ENCODE measurements at regions not wholly inside any gene's neighbourhood (a gene's known extent, or its start where the extent isn't known, plus 50 kb on each side); places are given as distances from the start of the nearest gene placed in this dataset.

DNA sequence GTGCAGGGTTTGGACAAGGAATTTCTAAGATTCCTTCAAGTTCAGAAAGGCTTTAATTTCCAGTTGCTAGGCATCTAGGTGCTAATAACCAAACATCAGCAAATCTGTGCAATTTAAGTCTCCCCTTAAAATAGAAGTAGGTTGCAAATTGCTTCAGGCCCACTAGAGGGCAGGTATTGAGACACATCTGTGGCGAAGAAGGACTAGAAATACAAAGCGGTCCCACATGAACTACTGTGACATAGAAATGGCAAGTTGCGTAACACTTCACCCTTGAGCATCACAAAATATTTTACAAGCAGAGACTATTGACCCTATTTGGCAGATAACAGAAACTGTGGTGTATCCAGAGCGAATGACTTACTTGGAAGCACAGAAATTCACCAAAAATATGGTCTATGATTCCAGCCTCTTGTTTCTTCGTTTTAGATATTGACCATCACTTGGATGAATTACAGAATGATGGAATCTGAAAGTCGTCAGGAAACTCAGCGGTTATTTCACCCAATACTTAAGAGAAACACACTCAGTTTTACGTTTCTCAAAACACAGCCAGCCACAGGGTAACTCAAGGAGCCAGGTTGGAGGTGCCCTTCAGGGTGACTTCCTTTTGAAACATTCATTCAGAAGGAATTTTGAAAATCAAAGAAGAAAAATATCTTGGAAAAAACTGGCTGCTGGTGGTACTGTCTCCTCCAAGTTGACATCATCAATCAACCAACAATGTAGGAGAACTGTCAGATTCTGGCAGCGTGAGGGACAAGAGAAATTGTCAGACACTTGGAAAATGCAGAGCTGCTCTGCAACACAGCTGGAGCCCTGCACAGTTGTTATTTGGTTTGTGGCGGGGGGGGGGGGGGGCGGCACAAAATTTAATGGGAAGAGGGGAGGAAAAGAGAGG, 256.3 kb upstream of the MINDY3 start:
- Histone ChIP-seq H4K20me1 (ENCODE audit: insufficient read depth, low read length) (no peaks in the 10 kb centered on the region), H3K4me3 (ENCODE audit: low read length) (no peak overlapping the region), H3K79me2 (ENCODE audit: low read length) (no peaks in the 10 kb centered on the region), H3K27ac (ENCODE audit: low read length) (no peak overlapping the region), H3K36me3 (replicated peaks; ENCODE audit: low read depth, low read length) (no peaks in the 10 kb centered on the region), H3K4me2 (ENCODE audit: low read length) (no peak overlapping the region), H3K9ac (ENCODE audit: low read length) (no peak overlapping the region), H3K4me1 (ENCODE audit: low read length) (no peaks in the 10 kb centered on the region), H3K27me3 (ENCODE audit: low read depth, low read length) (no peaks in the 10 kb centered on the region), H2AFZ (ENCODE audit: low read depth, low read length) (no peak overlapping the region), H3K9me3 (ENCODE audit: insufficient read depth, low read length) (no peaks in the 10 kb centered on the region)
- TF ChIP-seq, protein P1, sequence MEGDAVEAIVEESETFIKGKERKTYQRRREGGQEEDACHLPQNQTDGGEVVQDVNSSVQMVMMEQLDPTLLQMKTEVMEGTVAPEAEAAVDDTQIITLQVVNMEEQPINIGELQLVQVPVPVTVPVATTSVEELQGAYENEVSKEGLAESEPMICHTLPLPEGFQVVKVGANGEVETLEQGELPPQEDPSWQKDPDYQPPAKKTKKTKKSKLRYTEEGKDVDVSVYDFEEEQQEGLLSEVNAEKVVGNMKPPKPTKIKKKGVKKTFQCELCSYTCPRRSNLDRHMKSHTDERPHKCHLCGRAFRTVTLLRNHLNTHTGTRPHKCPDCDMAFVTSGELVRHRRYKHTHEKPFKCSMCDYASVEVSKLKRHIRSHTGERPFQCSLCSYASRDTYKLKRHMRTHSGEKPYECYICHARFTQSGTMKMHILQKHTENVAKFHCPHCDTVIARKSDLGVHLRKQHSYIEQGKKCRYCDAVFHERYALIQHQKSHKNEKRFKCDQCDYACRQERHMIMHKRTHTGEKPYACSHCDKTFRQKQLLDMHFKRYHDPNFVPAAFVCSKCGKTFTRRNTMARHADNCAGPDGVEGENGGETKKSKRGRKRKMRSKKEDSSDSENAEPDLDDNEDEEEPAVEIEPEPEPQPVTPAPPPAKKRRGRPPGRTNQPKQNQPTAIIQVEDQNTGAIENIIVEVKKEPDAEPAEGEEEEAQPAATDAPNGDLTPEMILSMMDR (IDR thresholded peaks at IDR 0.05; ENCODE audit: low read depth, low read length), result peak; percentile 45
- TF ChIP-seq EZH2phosphoT487 (IDR thresholded peaks at IDR 0.05; ENCODE audit: low read depth), result no peak

GRCh38 chr10:16117305-16117695, 257.0 kb upstream of the MINDY3 start:
- Histone ChIP-seq H3K79me2 (ENCODE audit: low read length) (no peaks in the 10 kb centered on the region), H3K27ac (ENCODE audit: low read length) (no peak overlapping the region), H3K4me3 (ENCODE audit: low read length) (no peak overlapping the region), H3K9ac (ENCODE audit: low read length) (no peak overlapping the region), H3K4me2 (ENCODE audit: low read length) (no peak overlapping the region), H2AFZ (ENCODE audit: low read depth, low read length) (no peak overlapping the region), H3K36me3 (replicated peaks; ENCODE audit: low read depth, low read length) (no peaks in the 10 kb centered on the region), H3K9me3 (ENCODE audit: insufficient read depth, low read length) (no peaks in the 10 kb centered on the region), H3K4me1 (ENCODE audit: low read length) (no peaks in the 10 kb centered on the region), H4K20me1 (ENCODE audit: insufficient read depth, low read length) (no peaks in the 10 kb centered on the region), H3K27me3 (ENCODE audit: low read depth, low read length) (no peaks in the 10 kb centered on the region)
- TF ChIP-seq, protein P1 (IDR thresholded peaks at IDR 0.05; ENCODE audit: low read depth, low read length), result no peak
- TF ChIP-seq EZH2phosphoT487 (IDR thresholded peaks at IDR 0.05; ENCODE audit: low read depth), result no peak

DNA sequence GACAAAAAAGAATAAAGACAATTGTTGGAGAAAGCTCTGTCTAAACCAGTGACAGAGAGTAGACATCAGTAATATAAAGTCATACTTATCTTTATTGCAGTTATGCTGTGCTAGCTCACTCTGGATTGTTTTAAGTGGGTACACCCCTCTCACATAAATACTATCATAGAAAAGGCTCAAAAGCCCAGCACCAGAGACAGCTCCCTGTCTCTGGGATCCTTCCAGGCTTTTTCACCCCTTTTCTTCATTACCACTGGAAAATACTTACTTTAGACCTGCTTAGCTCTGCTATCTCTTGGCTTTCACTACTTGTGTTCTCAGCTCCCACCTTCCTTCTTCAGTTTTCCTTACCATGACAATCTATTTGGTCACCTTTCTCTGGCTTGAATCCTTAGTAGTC, 259.1 kb upstream of the MINDY3 start:
- Histone ChIP-seq H3K9me3 (ENCODE audit: insufficient read depth, low read length) (no peaks in the 10 kb centered on the region), H3K4me1 (ENCODE audit: low read length) (no peaks in the 10 kb centered on the region), H3K27ac (ENCODE audit: low read length) (no peak overlapping the region), H2AFZ (ENCODE audit: low read depth, low read length) (no peak overlapping the region), H3K27me3 (ENCODE audit: low read depth, low read length) (no peaks in the 10 kb centered on the region), H4K20me1 (ENCODE audit: insufficient read depth, low read length) (no peaks in the 10 kb centered on the region), H3K9ac (ENCODE audit: low read length) (no peak overlapping the region), H3K79me2 (ENCODE audit: low read length) (no peaks in the 10 kb centered on the region), H3K4me2 (ENCODE audit: low read length) (no peak overlapping the region), H3K4me3 (ENCODE audit: low read length) (no peak overlapping the region), H3K36me3 (replicated peaks; ENCODE audit: low read depth, low read length) (no peaks in the 10 kb centered on the region)
- TF ChIP-seq, protein P1 (IDR thresholded peaks at IDR 0.05; ENCODE audit: low read depth, low read length), result no peak
- TF ChIP-seq EZH2phosphoT487 (IDR thresholded peaks at IDR 0.05; ENCODE audit: low read depth), result no peak

- Histone ChIP-seq H3K9ac (ENCODE audit: low read length) (no peak overlapping the region), H2AFZ (ENCODE audit: low read depth, low read length) (no peak overlapping the region), H3K36me3 (replicated peaks; ENCODE audit: low read depth, low read length) (no peaks in the 10 kb centered on the region), H3K4me2 (ENCODE audit: low read length) (no peak overlapping the region), H3K4me3 (ENCODE audit: low read length) (no peak overlapping the region), H3K27ac (ENCODE audit: low read length) (no peak overlapping the region), H4K20me1 (ENCODE audit: insufficient read depth, low read length) (no peaks in the 10 kb centered on the region), H3K27me3 (ENCODE audit: low read depth, low read length) (no peaks in the 10 kb centered on the region), H3K9me3 (ENCODE audit: insufficient read depth, low read length) (no peaks in the 10 kb centered on the region), H3K79me2 (ENCODE audit: low read length) (no peaks in the 10 kb centered on the region), H3K4me1 (ENCODE audit: low read length) (no peaks in the 10 kb centered on the region)
- TF ChIP-seq EZH2phosphoT487 (IDR thresholded peaks at IDR 0.05; ENCODE audit: low read depth), result no peak
- TF ChIP-seq, protein P1 (IDR thresholded peaks at IDR 0.05; ENCODE audit: low read depth, low read length), result no peak
Observed at GRCh38 chr10:16120563-16120962, 260.3 kb upstream of the MINDY3 start.

Measured in OCI-LY3 (cell line).